H1 (cell line): ENCODE measurements at regions not wholly inside any gene's neighbourhood (a gene's known extent, or its start where the extent isn't known, plus 50 kb on each side); places are given as distances from the start of the nearest gene placed in this dataset.

Experiments used
- ATF2 ChIP-seq: IDR thresholded peaks from 2 replicates; pipeline ENCODE4 v1.6.1; 2012; ENCODE audit warnings: low read length, inconsistent platforms
- CBX8 ChIP-seq: fragments of 300-800, 300-1000 bp; sonication (generic); IDR thresholded peaks from 2 replicates; pipeline ENCODE4 v1.7.1; 2016; ENCODE audit warnings: low read depth, low read length, borderline replicate concordance
- CEBPB ChIP-seq: IDR thresholded peaks from 2 replicates; pipeline ENCODE4 v1.6.1; 2012; ENCODE audit warnings: low read depth, low read length
- CTCF ChIP-seq, 3 experiments: IDR thresholded peaks; 1 replicate in 2 of 3; 2 replicates in 1 of 3; pipeline versions ENCODE4 v1.5.1 to v1.6.1; 2011; ENCODE audit warnings: low read length in 3 of 3, mild to moderate bottlenecking in 3 of 3, inconsistent platforms in 2 of 3, low read depth in 1 of 3, moderate library complexity in 1 of 3; ENCODE audit not compliant: insufficient read depth in 1 of 3; ENCODE audit errors: control extremely low read depth in 1 of 3
- EP300 ChIP-seq, 2 experiments: IDR thresholded peaks; 1 replicate in 1 of 2; 2 replicates in 1 of 2; pipeline ENCODE4 v1.6.1; 2011 to 2012; ENCODE audit warnings: low read depth in 2 of 2, low read length in 2 of 2, mild to moderate bottlenecking in 2 of 2, borderline replicate concordance in 1 of 2, inconsistent platforms in 1 of 2, moderate library complexity in 1 of 2
- EZH2 ChIP-seq: fragments of 200-600 bp; sonication (generic); IDR thresholded peaks from 2 replicates; pipeline ENCODE4 v1.7.1; 2012; ENCODE audit warnings: low read depth, mild to moderate bottlenecking, moderate library complexity, low read length, inconsistent platforms; ENCODE audit not compliant: severe bottlenecking
- GABPA ChIP-seq: IDR thresholded peaks from 2 replicates; pipeline ENCODE4 v1.6.1; 2011; ENCODE audit warnings: mild to moderate bottlenecking, low read length, moderate library complexity, borderline replicate concordance; ENCODE audit not compliant: insufficient read depth
- POLR2AphosphoS5 ChIP-seq: IDR thresholded peaks from 2 replicates; pipeline ENCODE4 v1.6.1; 2011; ENCODE audit warnings: low read depth, low read length
- RAD21 ChIP-seq, 2 experiments: IDR thresholded peaks in 1 of 2; conservative IDR thresholded peaks in 1 of 2; 2 replicates each; pipeline ENCODE4 v1.6.1; 2011; ENCODE audit warnings: low read depth in 2 of 2, low read length in 2 of 2, improper control_type of control experiment in 1 of 2, inconsistent platforms in 1 of 2, mild to moderate bottlenecking in 1 of 2, moderate library complexity in 1 of 2
- RFX5 ChIP-seq: IDR thresholded peaks from 2 replicates; pipeline ENCODE4 v1.6.1; 2011; ENCODE audit warnings: low read depth, low read length, improper control_type of control experiment, borderline replicate concordance

DNA sequence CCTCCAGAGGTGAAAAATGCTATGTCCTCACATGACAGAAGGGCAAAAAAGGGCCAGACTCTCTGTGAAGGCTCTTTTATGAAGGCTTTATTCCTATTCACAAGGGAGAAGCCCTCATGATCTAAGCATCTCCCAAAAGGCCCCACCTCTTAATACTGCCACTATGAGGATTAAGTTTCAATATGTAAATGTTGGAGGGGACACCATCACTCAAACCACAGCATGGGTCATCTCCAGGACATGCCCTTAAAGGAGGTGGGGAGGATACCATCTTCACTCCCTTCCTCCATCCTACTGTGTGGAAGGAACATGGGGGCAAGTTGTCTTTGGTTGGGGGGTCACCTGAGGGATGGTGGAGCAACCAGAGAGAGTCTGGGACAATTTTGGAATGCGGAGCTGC lies 170.1 kb downstream of the TRIM33 start:
- no peak for TF ChIP-seq RAD21 (IDR thresholded peaks at IDR 0.05 in 1 of 2, conservative IDR thresholded peaks at IDR 0.05 in 1 of 2; ENCODE audit: low read depth in 2 of 2, low read length in 2 of 2)
- no peak for TF ChIP-seq ATF2
- TF ChIP-seq CBX8: no peak
- TF ChIP-seq EZH2: no peak
- TF ChIP-seq CEBPB: no peak
- no peak for TF ChIP-seq CTCF (IDR thresholded peaks at IDR 0.05; ENCODE audit: control extremely low read depth in 1 of 3, insufficient read depth in 1 of 3, low read depth in 1 of 3, low read length in 3 of 3)
- TF ChIP-seq POLR2AphosphoS5: no peak
- no peak for TF ChIP-seq GABPA
- TF ChIP-seq EP300 (IDR thresholded peaks at IDR 0.05; ENCODE audit: borderline replicate concordance in 1 of 2, low read depth in 2 of 2, low read length in 2 of 2): no peak
- no peak for TF ChIP-seq RFX5
